Testis (tissue), 2 donors: ENCODE measurements at regions not wholly inside any gene's neighbourhood (a gene's known extent, or its start where the extent isn't known, plus 50 kb on each side); places are given as distances from the start of the nearest gene placed in this dataset.

ENCODE experiments used
- CTCF ChIP-seq, 3 experiments: fragments of 450-650 bp in 2 of 3; fragments of 200-600 bp in 1 of 3; sonication (generic) in 1 of 3; IDR thresholded peaks; one replicate each; pipeline ENCODE4 v1.5.1; 2016 to 2019; ENCODE audit warnings: antibody characterized with exemption in 3 of 3, mild to moderate bottlenecking in 2 of 3, moderate library complexity in 1 of 3
- POLR2A ChIP-seq: fragments of 450-650 bp; IDR thresholded peaks from one replicate; pipeline ENCODE4 v1.6.1; 2017; ENCODE audit warnings: antibody characterized with exemption, mild to moderate bottlenecking, moderate library complexity

DNA sequence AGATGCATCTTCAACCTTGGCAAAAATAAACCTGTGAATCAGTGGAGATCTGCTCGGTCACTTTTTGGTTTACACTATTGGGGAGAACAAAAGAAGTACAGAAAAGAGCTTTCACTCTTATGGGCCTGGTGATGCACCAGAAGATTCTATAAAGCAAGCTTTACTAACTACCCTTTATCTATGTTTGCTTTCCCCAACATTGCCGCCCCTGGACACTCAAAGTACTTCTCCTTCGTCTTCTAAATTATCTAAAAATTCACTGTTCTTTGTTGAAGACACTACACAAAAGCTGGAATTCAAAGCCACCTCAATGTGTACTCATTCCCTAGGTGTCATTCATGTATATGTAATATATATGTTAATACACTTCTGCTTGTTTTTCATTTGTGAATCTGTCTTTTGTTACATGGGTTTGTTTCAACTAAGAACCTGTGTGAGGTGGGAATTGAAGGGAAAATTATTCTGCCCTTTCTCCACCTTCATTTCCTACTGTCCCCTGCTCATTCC, 97.9 kb upstream of the BTN3A2 start:
- TF ChIP-seq CTCF (IDR thresholded peaks at IDR 0.05) (no peak), POLR2A (no peak)
